IMR-90 (cell line): ENCODE measurements at regions not wholly inside any gene's neighbourhood (a gene's known extent, or its start where the extent isn't known, plus 50 kb on each side); places are given as distances from the start of the nearest gene placed in this dataset.

Source experiments
- ATAC-seq: fragments of 200-7000 bp; cut with Tn5 transposase; 2 replicates; pipeline ENCODE4 v1.9.1; 2020; ENCODE audit warnings: low read depth, mild to moderate bottlenecking, moderate library complexity
- BruUV-seq: library from RNA; stranded (reverse); fragments of 400-500 nt; replicated peaks from 2 replicates; lab custom pipeline; 2021; lab: Mats Ljungman, UMichigan
- CTCF ChIA-PET: fragments of 300-600 bp; formaldehyde crosslinking; extraction: SDS; loops from one replicate; lab custom pipeline; 2021; ENCODE audit warnings: antibody characterized with exemption; lab: Yijun Ruan, JAX
- POLR2A ChIA-PET: fragments of 300-600 bp; sonication (Branson Sonifier 250); formaldehyde crosslinking; loops from one replicate; lab custom pipeline; 2022; ENCODE audit warnings: antibody characterized with exemption; ENCODE audit not compliant: unreplicated experiment; lab: Charles Lee
- DNase-seq: peaks from one replicate; pipeline ENCODE4 v3.0.0; 2013
- H2AFZ ChIP-seq: replicated peaks from 2 replicates; pipeline ENCODE3; 2013; ENCODE audit warnings: low read length, mild to moderate bottlenecking; ENCODE audit not compliant: poor library complexity
- H2AK5ac ChIP-seq: 2 replicates; pipeline ENCODE4 v1.6.1; 2013; ENCODE audit warnings: low read depth, low read length, inconsistent platforms
- H2AK9ac ChIP-seq: replicated peaks from 2 replicates; pipeline ENCODE3; 2013; ENCODE audit warnings: mild to moderate bottlenecking, low read depth, low read length, moderate library complexity; ENCODE audit not compliant: poor library complexity
- H2BK120ac ChIP-seq: 2 replicates; pipeline ENCODE4 v1.6.1; 2013; ENCODE audit warnings: low read depth, low read length, inconsistent platforms
- H2BK15ac ChIP-seq: 3 replicates; pipeline ENCODE4 v1.6.1; 2013; ENCODE audit warnings: low read depth, low read length, inconsistent platforms
- H2BK20ac ChIP-seq: 2 replicates; pipeline ENCODE4 v1.6.1; 2013; ENCODE audit warnings: low read depth, mild to moderate bottlenecking, inconsistent platforms, low read length, moderate library complexity
- H2BK5ac ChIP-seq: 2 replicates; pipeline ENCODE4 v1.6.1; 2013; ENCODE audit warnings: mild to moderate bottlenecking, low read depth, low read length, inconsistent platforms; ENCODE audit not compliant: poor library complexity, severe bottlenecking
- H3K14ac ChIP-seq: replicated peaks from 2 replicates; pipeline ENCODE4 v1.6.1; 2013; ENCODE audit warnings: low read depth, low read length, inconsistent platforms
- H3K18ac ChIP-seq: 2 replicates; pipeline ENCODE4 v1.6.1; 2013; ENCODE audit warnings: low read depth, low read length, control low read depth
- H3K23ac ChIP-seq: 2 replicates; pipeline ENCODE4 v1.6.1; 2013; ENCODE audit warnings: low read depth, low read length, inconsistent platforms
- H3K27ac ChIP-seq: 2 replicates; pipeline ENCODE4 v1.5.1; 2013; ENCODE audit warnings: mild to moderate bottlenecking, control low read depth, low read length; ENCODE audit not compliant: insufficient read depth
- H3K27me3 ChIP-seq: 2 replicates; pipeline ENCODE4 v1.6.1; 2013; ENCODE audit warnings: low read length; ENCODE audit not compliant: control insufficient read depth, insufficient read depth
- H3K36me3 ChIP-seq: 2 replicates; pipeline ENCODE4 v1.6.1; 2013; ENCODE audit warnings: low read length, mixed read lengths; ENCODE audit not compliant: control insufficient read depth, insufficient read depth
- H3K4ac ChIP-seq: 2 replicates; pipeline ENCODE4 v1.6.1; 2013; ENCODE audit warnings: low read depth, low read length, inconsistent platforms
- H3K4me1 ChIP-seq: 2 replicates; pipeline ENCODE4 v1.6.1; 2013; ENCODE audit warnings: low read length, mixed read lengths; ENCODE audit not compliant: control insufficient read depth, insufficient read depth
- H3K4me2 ChIP-seq: 2 replicates; pipeline ENCODE4 v1.6.1; 2013; ENCODE audit warnings: low read depth, mild to moderate bottlenecking, control low read depth, low read length, moderate library complexity
- H3K4me3 ChIP-seq: 2 replicates; pipeline ENCODE4 v1.5.1; 2013; ENCODE audit warnings: low read depth, mild to moderate bottlenecking, control low read depth, low read length, moderate library complexity; ENCODE audit not compliant: insufficient read depth
- H3K56ac ChIP-seq: 2 replicates; pipeline ENCODE4 v1.6.1; 2013; ENCODE audit warnings: low read length, inconsistent platforms; ENCODE audit not compliant: insufficient read depth; ENCODE audit errors: extremely low read depth
- H3K79me1 ChIP-seq, 2 experiments: 2 replicates each; pipeline ENCODE4 v1.6.1; 2013; ENCODE audit warnings: low read length in 2 of 2, inconsistent platforms in 1 of 2, low read depth in 1 of 2
- H3K9ac ChIP-seq: 2 replicates; pipeline ENCODE4 v1.6.1; 2013; ENCODE audit warnings: low read depth, low read length, control low read depth
- H3K9me1 ChIP-seq: 2 replicates; pipeline ENCODE4 v1.6.1; 2013; ENCODE audit warnings: low read length, inconsistent platforms; ENCODE audit not compliant: insufficient read depth
- H3K9me3 ChIP-seq: 2 replicates; pipeline ENCODE4 v1.6.1; 2013; ENCODE audit warnings: low read length; ENCODE audit not compliant: control insufficient read depth, insufficient read depth
- H4K20me1 ChIP-seq: 2 replicates; pipeline ENCODE4 v1.6.1; 2013; ENCODE audit warnings: low read length, inconsistent platforms; ENCODE audit not compliant: insufficient read depth
- H4K5ac ChIP-seq: 2 replicates; pipeline ENCODE4 v1.6.1; 2013; ENCODE audit warnings: mild to moderate bottlenecking, low read depth, low read length, control low read depth
- H4K8ac ChIP-seq, 2 experiments: 2 replicates each; pipeline ENCODE4 v1.6.1; 2013; ENCODE audit warnings: low read depth in 2 of 2, low read length in 2 of 2, control low read depth in 1 of 2, inconsistent platforms in 1 of 2
- H4K91ac ChIP-seq: 2 replicates; pipeline ENCODE4 v1.6.1; 2013; ENCODE audit warnings: low read depth, low read length, inconsistent platforms; ENCODE audit not compliant: insufficient read depth
- BHLHE40 ChIP-seq: fragments of 150-350 bp; IDR thresholded peaks from 2 replicates; pipeline ENCODE4 v1.6.1; 2016; ENCODE audit warnings: mild to moderate bottlenecking, low read depth, low read length
- CHD1 ChIP-seq: IDR thresholded peaks from 2 replicates; pipeline ENCODE4 v1.6.1; 2012; ENCODE audit warnings: low read depth, low read length, improper control_type of control experiment
- CTCF ChIP-seq: conservative IDR thresholded peaks from 2 replicates; pipeline ENCODE4 v1.5.1; 2012; ENCODE audit warnings: mild to moderate bottlenecking, low read depth, low read length, improper control_type of control experiment
- MAFK ChIP-seq: IDR thresholded peaks from 2 replicates; pipeline ENCODE4 v1.6.1; 2012; ENCODE audit warnings: low read depth, low read length, improper control_type of control experiment
- POLR2A ChIP-seq: IDR thresholded peaks from 2 replicates; pipeline ENCODE4 v1.6.1; 2012; ENCODE audit warnings: mild to moderate bottlenecking, low read depth, low read length
- RCOR1 ChIP-seq: IDR thresholded peaks from 2 replicates; pipeline ENCODE4 v1.6.1; 2012; ENCODE audit warnings: mild to moderate bottlenecking, low read length, improper control_type of control experiment; ENCODE audit not compliant: insufficient replicate concordance
- WGBS, 2 experiments: methylation state at CpG; one replicate each; pipeline versions ENCODE4 v1.1.5 to v1.1.7; 2013; ENCODE audit warnings: missing lambda C conversion rate in 2 of 2; ENCODE audit not compliant: insufficient read length in 1 of 2; ENCODE audit errors: extremely low coverage in 2 of 2; 5-methylcytosine and 5-hydroxymethylcytosine counted together
- dilution Hi-C: fragments of 300-500 bp; cut with HindIII; formaldehyde crosslinking; loops from one replicate; pipeline ENCODE4 v1.14.3; 2018; ENCODE audit warnings: low sequenced_read_pairs; ENCODE audit not compliant: unreplicated experiment
- in situ Hi-C: fragments of 300-500 bp; cut with MboI; formaldehyde crosslinking; loops from 3 replicates; pipeline ENCODE4 v1.14.3; 2019; ENCODE audit warnings: low sequenced_read_pairs, inconsistent platforms, mixed read lengths
- intact Hi-C: fragments of 100-400 bp; cut with micrococcal nuclease; formaldehyde crosslinking; loops from 2 replicates; pipeline ENCODE4 v1.10.0; 2022
- TF ChIP-seq, protein P1 (sequence below): fragments of 150-350 bp; IDR thresholded peaks from 2 replicates; pipeline ENCODE4 v1.6.1; 2016; ENCODE audit warnings: low read depth, mild to moderate bottlenecking, low read length, moderate library complexity, borderline replicate concordance

GRCh38 chr14:36054353-36055051 is 122.0 kb downstream of the PTCSC3 start:
- ATAC-seq (no peak), DNase-seq (no peak)
- Histone ChIP-seq H4K5ac (no peak overlapping the region), H3K4me3 (no peak overlapping the region), H3K27me3 (peaks cover 4% of the 10 kb centered on the region), H2AFZ (no peak overlapping the region), H2AK5ac (no peak overlapping the region), H3K79me1 (no peaks in the 10 kb centered on the region), H4K91ac (no peak overlapping the region), H3K56ac (no peak overlapping the region), H3K36me3 (no peaks in the 10 kb centered on the region), H3K9me1 (no peaks in the 10 kb centered on the region), H4K20me1 (no peaks in the 10 kb centered on the region), H2BK120ac (no peak overlapping the region), H4K8ac (no peak overlapping the region), H3K18ac (no peak overlapping the region), H3K4ac (no peak overlapping the region), H3K14ac (no peak overlapping the region), H3K4me2 (no peak overlapping the region), H3K27ac (no peak overlapping the region), H2BK20ac (no peak overlapping the region), H2BK5ac (no peak overlapping the region), H3K9ac (no peak overlapping the region), H3K23ac (no peak overlapping the region), H2AK9ac (no peak overlapping the region), H3K4me1 (no peaks in the 10 kb centered on the region), H3K9me3 (no peaks in the 10 kb centered on the region), H2BK15ac (no peak overlapping the region)
- no TSS peak for BruUV-seq
- ChIA-PET CTCF (no interaction called here), POLR2A (no interaction called here)
- TF ChIP-seq CHD1 (no peak), CTCF (no peak), BHLHE40 (no peak), RCOR1 (no peak), POLR2A (no peak), MAFK (no peak)
- TF ChIP-seq, protein P1, sequence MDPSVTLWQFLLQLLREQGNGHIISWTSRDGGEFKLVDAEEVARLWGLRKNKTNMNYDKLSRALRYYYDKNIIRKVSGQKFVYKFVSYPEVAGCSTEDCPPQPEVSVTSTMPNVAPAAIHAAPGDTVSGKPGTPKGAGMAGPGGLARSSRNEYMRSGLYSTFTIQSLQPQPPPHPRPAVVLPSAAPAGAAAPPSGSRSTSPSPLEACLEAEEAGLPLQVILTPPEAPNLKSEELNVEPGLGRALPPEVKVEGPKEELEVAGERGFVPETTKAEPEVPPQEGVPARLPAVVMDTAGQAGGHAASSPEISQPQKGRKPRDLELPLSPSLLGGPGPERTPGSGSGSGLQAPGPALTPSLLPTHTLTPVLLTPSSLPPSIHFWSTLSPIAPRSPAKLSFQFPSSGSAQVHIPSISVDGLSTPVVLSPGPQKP = no peak
- dilution Hi-C loops (no loop called here), in situ Hi-C loops (no loop called here), intact Hi-C loops (no loop called here)
- WGBS, 2 experiments = 4% methylated on average over 3 of the region's 3 CpGs; no CpG with 5 or more reads in 1 of the 2 experiments
